Esophagus muscularis mucosa (tissue), 4 donors: ENCODE measurements at regions not wholly inside any gene's neighbourhood (a gene's known extent, or its start where the extent isn't known, plus 50 kb on each side); places are given as distances from the start of the nearest gene placed in this dataset.

Source experiments
- EP300 ChIP-seq: sonication (generic); formaldehyde crosslinking; IDR thresholded peaks from one replicate; pipeline ENCODE4 v1.6.1; 2017; ENCODE audit warnings: antibody characterized with exemption
- POLR2AphosphoS5 ChIP-seq, 2 donors: sonication (generic); formaldehyde crosslinking; IDR thresholded peaks; one replicate each; pipeline ENCODE4 v1.6.1; 2017; ENCODE audit warnings: antibody characterized with exemption in 2 of 2
- TF ChIP-seq, protein P1 (sequence below), 3 experiments: fragments of 200-600 bp in 2 of 3; fragments of 450-650 bp in 1 of 3; sonication (generic) in 2 of 3; IDR thresholded peaks; one replicate each; pipeline ENCODE4 v1.5.1; 2017 to 2019; ENCODE audit warnings: antibody characterized with exemption in 3 of 3, mild to moderate bottlenecking in 2 of 3, moderate library complexity in 1 of 3

DNA sequence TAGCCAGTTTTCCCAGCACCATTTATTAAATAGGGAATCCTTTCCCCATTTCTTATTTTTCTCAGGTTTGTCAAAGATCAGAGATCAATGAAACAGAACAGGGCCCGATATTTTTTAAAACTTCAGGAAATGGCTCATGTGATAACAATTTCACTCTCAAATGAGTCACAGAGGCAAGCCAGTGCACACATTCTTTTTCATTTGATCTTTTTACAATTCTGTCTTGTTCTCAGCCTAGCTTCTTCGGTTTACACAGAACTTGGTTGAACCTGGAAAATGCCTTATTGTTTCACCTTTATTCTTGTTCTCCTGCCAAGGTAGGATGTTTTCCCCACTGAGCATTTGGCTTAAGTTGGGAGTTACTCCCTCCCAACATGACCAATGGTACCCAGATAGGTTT, 258.9 kb downstream of the COL12A1 start:
- no peak for TF ChIP-seq EP300
- TF ChIP-seq, protein P1, sequence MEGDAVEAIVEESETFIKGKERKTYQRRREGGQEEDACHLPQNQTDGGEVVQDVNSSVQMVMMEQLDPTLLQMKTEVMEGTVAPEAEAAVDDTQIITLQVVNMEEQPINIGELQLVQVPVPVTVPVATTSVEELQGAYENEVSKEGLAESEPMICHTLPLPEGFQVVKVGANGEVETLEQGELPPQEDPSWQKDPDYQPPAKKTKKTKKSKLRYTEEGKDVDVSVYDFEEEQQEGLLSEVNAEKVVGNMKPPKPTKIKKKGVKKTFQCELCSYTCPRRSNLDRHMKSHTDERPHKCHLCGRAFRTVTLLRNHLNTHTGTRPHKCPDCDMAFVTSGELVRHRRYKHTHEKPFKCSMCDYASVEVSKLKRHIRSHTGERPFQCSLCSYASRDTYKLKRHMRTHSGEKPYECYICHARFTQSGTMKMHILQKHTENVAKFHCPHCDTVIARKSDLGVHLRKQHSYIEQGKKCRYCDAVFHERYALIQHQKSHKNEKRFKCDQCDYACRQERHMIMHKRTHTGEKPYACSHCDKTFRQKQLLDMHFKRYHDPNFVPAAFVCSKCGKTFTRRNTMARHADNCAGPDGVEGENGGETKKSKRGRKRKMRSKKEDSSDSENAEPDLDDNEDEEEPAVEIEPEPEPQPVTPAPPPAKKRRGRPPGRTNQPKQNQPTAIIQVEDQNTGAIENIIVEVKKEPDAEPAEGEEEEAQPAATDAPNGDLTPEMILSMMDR (IDR thresholded peaks at IDR 0.05), result no peak
- TF ChIP-seq POLR2AphosphoS5 (IDR thresholded peaks at IDR 0.05), result no peak
